Glomerular visceral epithelial cell (primary cell): ENCODE measurements at regions not wholly inside any gene's neighbourhood (a gene's known extent, or its start where the extent isn't known, plus 50 kb on each side); places are given as distances from the start of the nearest gene placed in this dataset.

Experiments
- DNase-seq: peaks from one replicate; pipeline ENCODE4 v3.0.0-alpha.2; 2016; ENCODE audit errors: extremely low spot score

GRCh38 chr10:4199196-4199595 is 414.2 kb upstream of the KLF6 start:
- no peak for DNase-seq

GRCh38 chr10:4198216-4198615 is 413.2 kb upstream of the KLF6 start:
- DNase-seq: no peak

GRCh38 chr10:4197676-4198075 is 412.7 kb upstream of the KLF6 start:
- no peak for DNase-seq

- DNase-seq: no peak
These were observed 411.9 kb upstream of the KLF6 start for GRCh38 chr10:4196771-4197390.

- DNase-seq: no peak
These were observed 411.2 kb upstream of the KLF6 start for GRCh38 chr10:4196183-4196582.

GRCh38 chr10:4195213-4195612 is 410.2 kb upstream of the KLF6 start:
- peak; percentile 26 for DNase-seq

- no peak for DNase-seq
These were observed 409.2 kb upstream of the KLF6 start for GRCh38 chr10:4194231-4194630.

GRCh38 chr10:4191894-4192293 is 406.9 kb upstream of the KLF6 start:
- no peak for DNase-seq

GRCh38 chr10:4191354-4191753 is 406.3 kb upstream of the KLF6 start:
- DNase-seq: peak; percentile 74

GRCh38 chr10:4190876-4191275 is 405.9 kb upstream of the KLF6 start:
- DNase-seq: no peak

- no peak for DNase-seq
These were observed 404.3 kb upstream of the KLF6 start for GRCh38 chr10:4189281-4189680.

- no peak for DNase-seq
These were observed 403.4 kb upstream of the KLF6 start for GRCh38 chr10:4188406-4188805.

GRCh38 chr10:4186849-4187540 is 402.0 kb upstream of the KLF6 start:
- no peak for DNase-seq

- DNase-seq: no peak
These were observed 398.8 kb upstream of the KLF6 start for GRCh38 chr10:4183761-4184261.

- DNase-seq: no peak
These were observed 396.6 kb upstream of the KLF6 start for GRCh38 chr10:4181621-4182049.

- no peak for DNase-seq
These were observed 396.1 kb upstream of the KLF6 start for GRCh38 chr10:4181081-4181480.

GRCh38 chr10:4177791-4178190 is 392.8 kb upstream of the KLF6 start:
- DNase-seq: no peak

- DNase-seq: no peak
These were observed 391.7 kb upstream of the KLF6 start for GRCh38 chr10:4176500-4177281.

- no peak for DNase-seq
These were observed 389.2 kb upstream of the KLF6 start for GRCh38 chr10:4174197-4174596.

GRCh38 chr10:4170633-4171314 is 385.8 kb upstream of the KLF6 start:
- DNase-seq: no peak

- DNase-seq: no peak
These were observed 385.2 kb upstream of the KLF6 start for GRCh38 chr10:4170181-4170580.

- no peak for DNase-seq
These were observed 384.4 kb upstream of the KLF6 start for GRCh38 chr10:4169448-4169847.
